Fibroblast of skin of scalp (primary cell): ENCODE measurements at regions not wholly inside any gene's neighbourhood (a gene's known extent, or its start where the extent isn't known, plus 50 kb on each side); places are given as distances from the start of the nearest gene placed in this dataset.
A peak's percentile ranks its signal among the peaks of the same experiment; 100 is the strongest.
"Not testable (repeated sequence)": the region's sequence is repeated elsewhere in the genome, so short reads cannot be mapped to it uniquely, and the experiment has no call there.

Experiments used
- DNase-seq: peaks from one replicate; pipeline ENCODE4 v3.0.0-alpha.2; 2013

DNA sequence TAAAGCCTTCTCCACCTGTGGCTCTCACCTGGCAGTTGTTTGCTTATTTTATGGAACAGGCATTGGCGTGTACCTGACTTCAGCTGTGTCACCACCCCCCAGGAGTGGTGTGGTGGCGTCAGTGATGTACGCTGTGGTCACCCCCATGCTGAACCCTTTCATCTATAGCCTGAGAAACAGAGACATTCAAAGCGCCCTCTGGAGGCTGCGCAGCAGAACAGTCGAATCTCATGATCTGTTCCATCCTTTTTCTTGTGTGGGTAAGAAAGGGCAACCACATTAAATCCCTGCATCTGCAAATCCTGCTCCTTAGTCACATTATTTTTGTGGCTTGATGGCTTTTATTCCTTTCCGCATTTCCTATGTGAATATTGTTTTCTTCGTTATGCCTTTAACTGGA lies 672.8 kb upstream of the PCDH9 start:
- not testable (repeated sequence) for DNase-seq

- DNase-seq = no peak
Measured at GRCh38 chr13:67880916-67881315, 650.8 kb upstream of the PCDH9 start.

- no peak for DNase-seq
Measured at GRCh38 chr13:67878376-67878775, 648.2 kb upstream of the PCDH9 start.

- no peak for DNase-seq
Measured at GRCh38 chr13:67877031-67877430, 646.9 kb upstream of the PCDH9 start.

DNA sequence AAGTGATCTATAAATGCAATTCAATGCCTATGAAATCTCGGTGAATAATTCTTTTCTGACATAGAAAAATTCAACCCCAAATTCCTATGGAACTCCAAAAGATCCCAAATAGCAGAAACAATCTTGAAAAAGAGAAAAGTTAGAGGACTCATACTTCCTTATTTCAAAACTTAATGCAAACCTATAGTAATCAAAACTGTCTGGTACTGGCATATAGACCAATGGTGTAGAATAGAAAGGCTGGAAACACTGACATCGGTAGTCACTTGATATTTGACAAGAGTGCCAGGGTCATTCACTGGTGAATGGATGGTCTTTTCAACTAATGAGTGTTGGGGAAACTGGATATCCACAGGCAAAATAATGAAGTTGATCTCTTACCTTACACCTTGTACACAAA lies 637.1 kb upstream of the PCDH9 start:
- no peak for DNase-seq

DNA sequence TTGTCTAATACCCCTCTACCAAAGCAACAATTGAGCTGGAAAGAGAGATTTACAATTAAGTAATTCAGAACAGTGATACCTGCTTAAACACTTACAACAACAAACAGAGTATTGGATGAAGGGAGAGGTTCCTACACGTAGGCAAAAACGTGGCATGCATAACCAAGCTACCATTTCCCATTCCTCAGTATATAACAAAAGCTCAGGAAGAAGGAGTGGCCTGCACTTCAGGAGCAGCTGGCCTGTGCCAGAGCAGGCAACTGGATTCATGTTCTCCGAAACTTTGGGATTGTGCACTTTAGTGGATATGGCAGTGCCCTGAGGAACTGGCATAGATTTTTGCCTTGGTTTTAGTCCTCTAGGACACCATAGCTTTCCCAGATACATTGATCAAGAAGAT lies 630.2 kb upstream of the PCDH9 start:
- no peak for DNase-seq

DNA sequence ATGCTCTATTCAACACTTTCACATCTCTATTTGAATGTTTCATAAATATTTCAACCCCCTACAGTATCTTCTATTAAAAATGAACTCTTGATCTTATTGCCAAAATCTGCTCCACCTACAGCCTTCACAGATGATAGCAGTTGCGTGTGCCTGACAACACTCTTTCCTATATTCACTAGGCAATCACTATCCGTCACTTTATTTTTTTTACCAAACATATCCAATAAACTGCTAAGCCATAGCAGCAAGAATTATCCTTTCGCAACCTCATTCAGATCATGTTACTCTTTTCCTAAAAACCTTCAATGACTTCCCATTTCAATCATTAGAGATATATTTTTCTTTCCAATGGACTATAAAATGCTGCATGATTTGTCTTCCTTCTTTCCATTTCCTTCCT lies 629.8 kb upstream of the PCDH9 start:
- DNase-seq = no peak

DNA sequence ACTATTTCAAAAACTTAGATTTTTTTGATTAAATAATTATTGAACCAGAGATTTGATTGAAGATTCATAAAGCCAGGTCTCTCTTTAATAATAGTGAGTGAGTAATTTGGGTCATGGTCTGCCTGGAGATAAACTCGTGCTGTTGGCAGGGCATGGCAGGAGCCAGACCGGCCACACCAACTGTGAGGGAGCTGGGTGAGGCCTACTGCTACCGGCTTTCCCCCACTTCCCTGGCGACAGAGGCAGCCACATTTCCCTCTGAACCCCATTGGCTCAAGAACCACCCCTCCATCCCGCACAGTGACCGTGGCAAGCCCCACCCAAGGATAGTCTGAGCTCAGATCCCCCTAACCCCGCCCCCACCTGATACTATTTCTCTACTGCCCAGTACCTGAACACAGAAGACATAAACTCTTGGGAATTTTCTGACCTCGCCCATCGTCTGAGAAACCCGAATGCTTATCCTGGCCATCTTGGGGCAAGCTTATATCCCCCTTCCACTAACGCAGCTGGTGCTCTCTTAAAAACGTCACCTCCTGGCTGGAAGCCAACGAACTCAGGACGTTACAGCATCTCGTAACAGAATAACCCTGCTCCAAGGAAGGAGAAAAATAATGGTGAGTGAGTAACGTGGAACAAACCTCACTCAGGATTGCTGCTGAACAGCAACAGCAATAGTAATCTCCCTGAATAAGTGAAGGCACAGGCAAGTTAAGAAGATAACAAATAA lies 627.6 kb upstream of the PCDH9 start:
- DNase-seq = no peak

DNA sequence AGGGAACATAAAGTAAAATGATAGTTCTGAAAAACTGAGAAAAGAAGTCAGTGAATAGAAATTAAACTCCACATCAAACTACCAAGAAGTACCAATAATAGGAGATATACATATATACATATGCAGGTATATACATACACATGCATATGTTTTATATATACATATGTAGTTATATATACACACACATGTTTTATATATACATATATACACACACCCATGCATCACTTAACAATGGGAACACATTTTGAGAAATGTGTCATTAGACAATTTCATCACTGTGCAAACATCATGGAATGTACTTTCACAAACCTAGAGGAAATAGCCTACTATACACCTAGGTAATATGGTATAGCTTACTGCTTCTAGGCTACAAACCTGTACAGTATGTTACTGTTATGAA lies 626.8 kb upstream of the PCDH9 start:
- DNase-seq = no peak

GRCh38 chr13:67855741-67856238 lies 625.7 kb upstream of the PCDH9 start:
- no peak for DNase-seq

GRCh38 chr13:67854990-67855389 lies 624.9 kb upstream of the PCDH9 start:
- no peak for DNase-seq

DNA sequence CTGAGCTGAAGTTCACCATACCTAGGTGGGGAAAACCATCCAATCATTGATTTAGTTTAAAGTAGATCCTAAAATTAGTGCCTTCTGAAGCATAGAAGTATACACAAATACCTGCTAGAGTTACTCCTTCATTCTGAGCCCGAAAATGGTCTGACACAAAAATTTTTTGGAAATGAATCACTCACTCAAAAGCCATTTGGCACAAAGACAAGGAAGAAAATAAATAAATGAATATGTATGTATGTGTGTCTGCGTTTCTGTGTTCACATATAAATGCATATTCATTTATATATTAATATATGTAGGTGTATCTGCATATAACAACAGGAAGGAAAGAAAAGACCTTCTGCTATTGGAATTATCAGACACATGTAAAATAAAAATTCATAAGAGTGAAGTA lies 614.4 kb upstream of the PCDH9 start:
- no peak for DNase-seq

DNA sequence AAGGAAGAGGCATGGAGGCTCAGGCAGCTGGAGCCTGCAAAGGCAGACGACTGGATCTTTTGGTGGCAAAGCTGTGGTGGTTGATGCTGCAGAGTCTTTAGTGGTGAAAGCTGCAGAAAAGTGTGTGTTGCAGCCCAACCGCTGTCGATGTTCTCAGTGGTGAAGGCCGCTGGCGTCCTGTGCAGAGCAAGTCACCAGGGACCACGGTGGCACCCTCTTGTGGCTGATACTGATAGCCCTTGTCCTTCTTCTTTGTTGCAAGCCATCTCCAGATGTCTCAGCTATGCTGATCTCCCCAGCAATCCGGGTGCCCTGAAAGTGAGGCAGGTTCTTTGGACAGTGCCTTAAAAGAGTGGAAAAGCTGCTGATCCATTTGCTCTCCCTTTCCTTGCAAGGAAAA lies 610.9 kb upstream of the PCDH9 start:
- no peak for DNase-seq

DNA sequence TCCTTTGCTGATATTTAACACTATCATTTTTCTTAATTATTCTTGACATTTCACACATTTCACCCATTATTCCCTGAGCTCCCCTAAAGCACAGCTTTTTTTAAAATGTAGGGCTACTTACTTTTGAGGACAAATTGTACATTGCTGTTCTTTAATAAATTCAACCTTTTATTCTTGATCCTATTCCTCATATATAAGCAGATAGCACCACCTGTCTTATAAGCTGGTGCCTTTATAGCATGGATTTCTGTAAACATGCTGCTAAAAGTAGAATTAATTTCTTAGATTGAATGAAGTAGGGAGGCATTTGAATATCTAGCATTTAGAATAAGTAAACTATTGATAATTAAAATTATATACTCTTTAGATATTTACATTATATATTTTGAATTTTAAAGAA lies 603.4 kb upstream of the PCDH9 start:
- no peak for DNase-seq

DNA sequence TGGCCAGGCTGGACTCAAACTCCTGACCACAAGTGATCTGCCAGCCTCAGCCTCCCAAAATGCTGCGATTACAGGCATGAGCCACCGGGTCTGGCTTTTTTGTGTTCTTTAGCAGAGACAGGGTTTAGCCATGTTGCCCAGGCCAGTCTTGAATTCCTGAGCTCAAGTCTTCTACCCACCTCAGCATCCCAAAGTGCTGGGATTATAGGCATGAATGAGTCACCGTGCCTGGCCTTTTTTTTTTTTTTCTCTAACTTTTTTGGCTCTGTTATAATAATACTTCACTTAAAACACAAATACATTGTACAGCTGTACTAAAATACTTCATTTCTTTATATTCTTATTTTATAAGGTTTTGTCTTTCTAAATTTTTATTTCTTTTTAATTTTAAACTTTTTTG lies 599.5 kb upstream of the PCDH9 start:
- DNase-seq = no peak

DNA sequence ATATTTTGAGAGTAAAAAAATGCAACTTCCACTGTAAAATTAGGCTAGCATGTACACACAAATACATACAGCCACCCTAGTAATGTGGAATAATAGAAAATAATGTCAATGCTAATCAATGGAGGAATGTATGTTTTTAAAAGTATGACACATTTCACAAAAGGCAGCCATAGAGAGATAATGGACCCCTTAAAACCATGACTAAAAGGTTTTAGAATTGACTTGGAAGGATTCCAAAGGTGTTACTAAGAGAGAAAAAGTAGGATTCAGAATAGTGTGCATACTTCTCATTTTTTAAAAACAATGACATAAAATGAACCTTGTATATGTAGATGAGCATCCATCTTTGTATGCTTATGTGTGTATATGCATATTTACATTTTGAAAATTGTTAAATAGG lies 597.9 kb upstream of the PCDH9 start:
- peak; percentile 8 for DNase-seq

DNA sequence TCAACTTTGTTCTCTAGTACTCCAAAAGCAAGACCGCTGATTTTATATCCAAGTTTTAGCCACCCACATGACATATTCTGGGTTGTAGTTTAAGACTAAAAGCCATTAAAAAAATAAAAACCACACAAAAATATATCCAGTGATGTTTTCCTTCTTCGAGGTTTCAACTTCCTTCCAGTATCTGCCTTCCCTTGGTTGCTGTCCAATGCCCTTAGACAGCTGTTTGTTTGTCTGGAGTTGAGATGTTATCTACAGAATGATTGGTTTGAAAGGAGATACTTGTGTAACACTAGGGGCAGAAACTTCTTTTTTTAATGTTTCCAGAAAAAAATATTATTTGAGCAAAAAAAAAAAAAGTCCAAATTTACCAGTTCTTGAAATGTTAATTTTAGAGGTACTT lies 591.5 kb upstream of the PCDH9 start:
- DNase-seq = no peak

GRCh38 chr13:67806796-67807195 lies 576.7 kb upstream of the PCDH9 start:
- DNase-seq = peak; percentile 0

DNA sequence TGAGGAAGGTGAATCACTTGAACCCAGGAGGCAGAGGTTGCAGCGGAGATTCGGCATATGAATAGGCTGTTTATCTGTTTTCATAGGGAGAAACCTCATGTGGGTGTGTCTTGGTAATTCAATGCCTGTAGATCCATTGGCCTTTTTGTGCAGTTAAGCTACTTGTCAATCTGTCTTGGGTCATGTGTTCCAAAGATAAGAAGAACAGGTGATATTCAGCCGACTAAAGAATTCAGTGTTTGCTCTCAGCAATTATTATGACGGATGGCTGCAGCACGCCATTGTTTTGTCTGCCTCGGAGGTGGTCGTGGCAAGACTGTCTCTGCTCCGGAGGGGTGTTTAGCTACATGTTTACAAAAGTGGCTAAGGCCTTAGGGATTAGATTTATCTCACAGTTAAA lies 573.0 kb upstream of the PCDH9 start:
- DNase-seq = no peak

- DNase-seq = no peak
Measured at GRCh38 chr13:67792151-67792676, 562.1 kb upstream of the PCDH9 start.

GRCh38 chr13:67791047-67791446 lies 560.9 kb upstream of the PCDH9 start:
- DNase-seq = no peak

GRCh38 chr13:67776151-67776550 lies 546.0 kb upstream of the PCDH9 start:
- no peak for DNase-seq

GRCh38 chr13:67775359-67775758 lies 545.2 kb upstream of the PCDH9 start:
- no peak for DNase-seq

DNA sequence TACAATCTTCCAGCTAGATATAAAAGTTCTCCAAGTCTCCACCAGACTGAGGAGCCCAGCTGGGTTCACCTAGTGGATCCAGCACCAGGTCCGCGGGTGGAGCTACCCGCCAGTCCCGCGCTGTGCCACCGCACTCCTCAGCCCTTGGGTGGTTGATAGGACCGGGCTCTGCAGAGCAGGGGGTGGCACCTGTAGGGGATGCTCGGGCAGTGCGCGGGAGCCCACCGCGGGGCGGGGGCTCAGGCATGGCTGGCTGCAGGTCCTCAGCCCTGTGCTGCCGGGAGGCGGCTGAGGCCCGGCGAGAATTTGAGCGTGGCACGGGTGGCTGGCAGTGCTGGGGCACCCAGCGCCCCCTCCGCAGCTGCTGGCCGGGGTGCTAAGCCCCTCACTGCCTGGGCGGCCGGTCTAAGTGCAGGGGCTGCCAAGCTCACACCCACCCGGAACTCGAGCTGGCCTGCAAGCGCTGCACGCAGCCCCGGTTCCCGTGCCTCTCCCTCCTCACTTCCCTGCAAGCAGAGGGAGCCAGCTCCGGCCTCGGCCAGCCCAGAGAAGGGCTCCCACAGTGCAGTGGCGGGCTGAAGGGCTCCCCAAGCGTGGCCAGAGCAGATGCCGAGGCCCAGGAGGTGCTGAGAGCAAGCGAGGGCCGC lies 542.8 kb upstream of the PCDH9 start:
- DNase-seq = no peak
